KMS-11 (cell line): ENCODE measurements at regions not wholly inside any gene's neighbourhood (a gene's known extent, or its start where the extent isn't known, plus 50 kb on each side); places are given as distances from the start of the nearest gene placed in this dataset.

Experiments used
- H2AFZ ChIP-seq: fragments of 200-600 bp; sonication (generic); 2 replicates; pipeline ENCODE4 v1.6.1; 2016; ENCODE audit warnings: antibody characterized with exemption, mixed run types, low read depth
- H3K27ac ChIP-seq: fragments of 200-600 bp; sonication (generic); 2 replicates; pipeline ENCODE4 v1.6.1; 2016; ENCODE audit warnings: mild to moderate bottlenecking, mixed run types
- H3K27me3 ChIP-seq: fragments of 200-600 bp; sonication (generic); 2 replicates; pipeline ENCODE4 v1.6.1; 2017; ENCODE audit warnings: mild to moderate bottlenecking, low read depth, mixed run types, moderate library complexity; ENCODE audit not compliant: insufficient read depth
- H3K36me3 ChIP-seq: fragments of 200-600 bp; sonication (generic); 2 replicates; pipeline ENCODE4 v1.6.1; 2017; ENCODE audit warnings: mild to moderate bottlenecking, mixed run types; ENCODE audit not compliant: insufficient read depth
- H3K4me1 ChIP-seq: fragments of 200-600 bp; sonication (generic); 2 replicates; pipeline ENCODE4 v1.6.1; 2016; ENCODE audit warnings: mild to moderate bottlenecking, low read depth, mixed run types; ENCODE audit not compliant: poor library complexity, severe bottlenecking
- H3K4me2 ChIP-seq: fragments of 200-600 bp; sonication (generic); 2 replicates; pipeline ENCODE4 v1.7.0; 2016; ENCODE audit warnings: mild to moderate bottlenecking, mixed run types
- H3K4me3 ChIP-seq: fragments of 200-600 bp; sonication (generic); IDR thresholded peaks from 2 replicates; pipeline ENCODE4 v1.6.1; 2017; ENCODE audit warnings: low read depth, low read length, mixed read lengths; ENCODE audit not compliant: insufficient read depth
- H3K79me2 ChIP-seq: fragments of 200-600 bp; sonication (generic); 2 replicates; pipeline ENCODE4 v1.6.1; 2016; ENCODE audit warnings: low read depth, mixed run types; ENCODE audit not compliant: insufficient read depth
- H3K9ac ChIP-seq: fragments of 200-600 bp; sonication (generic); 2 replicates; pipeline ENCODE4 v1.6.1; 2016; ENCODE audit warnings: mild to moderate bottlenecking, mixed run types
- H4K20me1 ChIP-seq: fragments of 200-600 bp; sonication (generic); 2 replicates; pipeline ENCODE4 v1.6.1; 2016; ENCODE audit warnings: mild to moderate bottlenecking, mixed run types; ENCODE audit not compliant: insufficient read depth
- CTCF ChIP-seq: fragments of 200-600 bp; sonication (generic); conservative IDR thresholded peaks from 2 replicates; pipeline ENCODE4 v1.6.1; 2017; ENCODE audit warnings: low read depth, mild to moderate bottlenecking, antibody characterized with exemption, low read length, moderate library complexity, mixed read lengths

GRCh38 chr13:99703908-99704307, 202.6 kb downstream of the TM9SF2 start:
- Histone ChIP-seq H4K20me1 (no peaks in the 10 kb centered on the region), H3K27me3 (no peaks in the 10 kb centered on the region), H3K36me3 (no peaks in the 10 kb centered on the region), H3K9ac (no peak overlapping the region), H3K27ac (no peak overlapping the region), H3K4me1 (no peaks in the 10 kb centered on the region), H3K4me3 (no peak overlapping the region), H3K4me2 (no peak overlapping the region), H2AFZ (no peak overlapping the region), H3K79me2 (no peaks in the 10 kb centered on the region)
- no peak for TF ChIP-seq CTCF

- TF ChIP-seq CTCF, result no peak
- Histone ChIP-seq H3K79me2 (no peaks in the 10 kb centered on the region), H3K36me3 (no peaks in the 10 kb centered on the region), H3K9ac (no peak overlapping the region), H3K4me2 (no peak overlapping the region), H3K27ac (no peak overlapping the region), H3K4me1 (no peaks in the 10 kb centered on the region), H4K20me1 (no peaks in the 10 kb centered on the region), H2AFZ (no peak overlapping the region), H3K4me3 (no peak overlapping the region), H3K27me3 (no peaks in the 10 kb centered on the region)
These were observed 201.5 kb downstream of the TM9SF2 start for GRCh38 chr13:99702687-99703319.

GRCh38 chr13:99700468-99700867, 199.2 kb downstream of the TM9SF2 start:
- Histone ChIP-seq H3K27me3 (no peaks in the 10 kb centered on the region), H3K9ac (no peak overlapping the region), H3K79me2 (no peaks in the 10 kb centered on the region), H4K20me1 (no peaks in the 10 kb centered on the region), H3K4me2 (no peak overlapping the region), H3K4me3 (no peak overlapping the region), H3K4me1 (no peaks in the 10 kb centered on the region), H2AFZ (no peak overlapping the region), H3K36me3 (no peaks in the 10 kb centered on the region), H3K27ac (no peak overlapping the region)
- no peak for TF ChIP-seq CTCF

- no peak overlapping the region for H3K4me2 ChIP-seq
- TF ChIP-seq CTCF, result no peak
- no peak overlapping the region for H2AFZ ChIP-seq
- no peaks in the 10 kb centered on the region for H3K4me1 ChIP-seq
- H3K79me2 ChIP-seq, result no peaks in the 10 kb centered on the region
- no peaks in the 10 kb centered on the region for H3K27me3 ChIP-seq
- H3K36me3 ChIP-seq, result no peaks in the 10 kb centered on the region
- H3K27ac ChIP-seq, result no peak overlapping the region
- H3K9ac ChIP-seq, result no peak overlapping the region
- no peaks in the 10 kb centered on the region for H4K20me1 ChIP-seq
- no peak overlapping the region for H3K4me3 ChIP-seq
These were observed 197.5 kb downstream of the TM9SF2 start for GRCh38 chr13:99698816-99699099.
